ENCODE measurements at regions not wholly inside any gene's neighbourhood (a gene's known extent, or its start where the extent isn't known, plus 50 kb on each side); places are given as distances from the start of the nearest gene placed in this dataset.

- TF ChIP-seq POLR2AphosphoS5 (IDR thresholded peaks at IDR 0.05; ENCODE audit: insufficient read depth in 1 of 2, low read depth in 1 of 2): no peak
- TF ChIP-seq CTCF (IDR thresholded peaks at IDR 0.05): no peak
These were observed 74.3 kb upstream of the PAX7 start for GRCh38 chr1:18556364-18556763.

Measured in vagina (tissue), 2 donors.